CD14-positive monocyte (primary cell): ENCODE measurements at regions not wholly inside any gene's neighbourhood (a gene's known extent, or its start where the extent isn't known, plus 50 kb on each side); places are given as distances from the start of the nearest gene placed in this dataset.

Experiments
- DNase-seq, 3 donors: peaks; one replicate each; pipeline ENCODE4 v3.0.0-alpha.2; 2011 to 2022
- H2AFZ ChIP-seq: 2 replicates; pipeline ENCODE4 v1.6.0; 2012; ENCODE audit warnings: mild to moderate bottlenecking, low read depth, low read length, inconsistent platforms; ENCODE audit not compliant: insufficient read depth, poor library complexity, severe bottlenecking
- H3K27ac ChIP-seq, 2 donors: 1 replicate in 1 of 2; 2 replicates in 1 of 2; pipeline ENCODE4 v1.5.1; 2012 to 2013; ENCODE audit warnings: low read length in 2 of 2, control low read depth in 1 of 2, inconsistent platforms in 1 of 2, low read depth in 1 of 2, mild to moderate bottlenecking in 1 of 2
- H3K27me3 ChIP-seq, 2 donors: one replicate each; pipeline versions ENCODE4 v1.6.0 to v1.6.1; 2011 to 2013; ENCODE audit warnings: low read length in 2 of 2; ENCODE audit not compliant: control insufficient read depth in 2 of 2, insufficient read depth in 2 of 2
- H3K36me3 ChIP-seq, 2 donors: replicated peaks in 1 of 2; 1 replicate in 1 of 2; 2 replicates in 1 of 2; pipeline versions ENCODE4 v1.5.1 to v1.6.1; 2012 to 2013; ENCODE audit warnings: low read length in 2 of 2, control low read depth in 1 of 2, inconsistent platforms in 1 of 2, mild to moderate bottlenecking in 1 of 2; ENCODE audit not compliant: insufficient read depth in 2 of 2, control insufficient read depth in 1 of 2
- H3K4me1 ChIP-seq, 2 donors: 1 replicate in 1 of 2; 2 replicates in 1 of 2; pipeline versions ENCODE4 v1.5.1 to v1.6.1; 2012 to 2013; ENCODE audit warnings: low read length in 2 of 2, control low read depth in 1 of 2, inconsistent platforms in 1 of 2, mild to moderate bottlenecking in 1 of 2, moderate library complexity in 1 of 2; ENCODE audit not compliant: insufficient read depth in 2 of 2, control insufficient read depth in 1 of 2
- H3K4me2 ChIP-seq: replicated peaks from 2 replicates; pipeline ENCODE3; 2012; ENCODE audit warnings: low read length, moderate library complexity, mild to moderate bottlenecking; ENCODE audit not compliant: poor library complexity, severe bottlenecking; ENCODE audit errors: extremely low read depth
- H3K4me3 ChIP-seq, 3 experiments: fragments of 200-600 bp in 1 of 3; sonication (generic) in 1 of 3; replicated peaks in 1 of 3; 1 replicate in 2 of 3; 2 replicates in 1 of 3; pipeline ENCODE4 v1.5.1; 2011 to 2013; ENCODE audit warnings: low read length in 3 of 3, mild to moderate bottlenecking in 3 of 3, control low read depth in 2 of 3, low read depth in 2 of 3, inconsistent platforms in 1 of 3, moderate library complexity in 1 of 3
- H3K79me2 ChIP-seq: 2 replicates; pipeline ENCODE4 v1.6.0; 2012; ENCODE audit warnings: mild to moderate bottlenecking, control low read depth, inconsistent platforms, low read length, moderate library complexity; ENCODE audit not compliant: insufficient read depth
- H3K9ac ChIP-seq: 2 replicates; pipeline ENCODE4 v1.6.0; 2017; ENCODE audit warnings: low read length, mild to moderate bottlenecking; ENCODE audit not compliant: insufficient read depth, poor library complexity, severe bottlenecking
- H3K9me3 ChIP-seq, 2 donors: replicated peaks in 1 of 2; 1 replicate in 1 of 2; 2 replicates in 1 of 2; pipeline versions ENCODE4 v1.5.1 to v1.6.1; 2012 to 2013; ENCODE audit warnings: low read length in 2 of 2, control low read depth in 1 of 2; ENCODE audit not compliant: control insufficient read depth in 1 of 2, insufficient read depth in 1 of 2
- H4K20me1 ChIP-seq: 2 replicates; pipeline ENCODE4 v1.6.0; 2012; ENCODE audit warnings: mild to moderate bottlenecking, low read length, control low read depth, moderate library complexity; ENCODE audit not compliant: insufficient read depth
- H3K27ac Mint-ChIP-seq, 7 donors: one replicate each; pipeline ENCODE4 v1.8.0; 2020; ENCODE audit warnings: mild to moderate bottlenecking in 7 of 7, mixed read lengths in 7 of 7, moderate library complexity in 6 of 7, inconsistent platforms in 2 of 7
- H3K27me3 Mint-ChIP-seq, 3 donors: one replicate each; pipeline ENCODE4 v1.8.0; 2021 to 2022; ENCODE audit warnings: low read depth in 3 of 3, mild to moderate bottlenecking in 3 of 3, mixed read lengths in 3 of 3, moderate library complexity in 3 of 3, inconsistent platforms in 1 of 3
- H3K36me3 Mint-ChIP-seq, 2 donors: one replicate each; pipeline ENCODE4 v1.8.0; 2020; ENCODE audit warnings: mixed read lengths in 2 of 2, inconsistent platforms in 1 of 2, mild to moderate bottlenecking in 1 of 2
- H3K4me1 Mint-ChIP-seq: one replicate; pipeline ENCODE4 v1.8.0; 2020; ENCODE audit warnings: mild to moderate bottlenecking, mixed read lengths
- H3K4me3 Mint-ChIP-seq, 2 donors: one replicate each; pipeline ENCODE4 v1.8.0; 2020; ENCODE audit warnings: mild to moderate bottlenecking in 2 of 2, mixed read lengths in 2 of 2, moderate library complexity in 1 of 2
- H3K9me3 Mint-ChIP-seq, 7 donors: one replicate each; pipeline ENCODE4 v1.8.0; 2020 to 2022; ENCODE audit warnings: mixed read lengths in 7 of 7, mild to moderate bottlenecking in 6 of 7, moderate library complexity in 6 of 7, inconsistent platforms in 2 of 7
- CTCF ChIP-seq: fragments of 200-600 bp; IDR thresholded peaks from one replicate; pipeline ENCODE4 v1.8.0; 2022; ENCODE audit warnings: antibody characterized with exemption, mild to moderate bottlenecking
- WGBS: methylation state at CpG from one replicate; pipeline ENCODE4 v1.1.5; 2013; ENCODE audit warnings: missing lambda C conversion rate; ENCODE audit not compliant: insufficient coverage; 5-methylcytosine and 5-hydroxymethylcytosine counted together
- intact Hi-C, 2 donors: fragments of 100-400 bp; cut with micrococcal nuclease; formaldehyde crosslinking; loops; one replicate each; pipeline versions ENCODE4 v1.15.0 to v1.15.1; 2023

GRCh38 chr12:116414891-116415290, 137.4 kb upstream of the MED13L start:
- no peak for DNase-seq
- 93% methylated on average over 12 of the region's 12 CpGs for WGBS
- Mint-ChIP-seq H3K36me3 (no peaks in the 10 kb centered on the region), H3K27me3 (no peaks in the 10 kb centered on the region), H3K4me3 (no peak overlapping the region), H3K4me1 (peaks cover 17% of the 10 kb centered on the region), H3K9me3 (no peaks in the 10 kb centered on the region), H3K27ac (no peak overlapping the region)
- Histone ChIP-seq H3K27me3 (no peaks in the 10 kb centered on the region), H3K27ac (no peak overlapping the region), H3K9ac (no peak overlapping the region), H3K4me1 (peaks cover 20 to 22% of the 10 kb centered on the region in 2 donors), H3K9me3 (no peaks in the 10 kb centered on the region), H4K20me1 (no peaks in the 10 kb centered on the region), H3K4me2 (no peak overlapping the region), H3K4me3 (no peak overlapping the region), H3K36me3 (no peaks in the 10 kb centered on the region), H3K79me2 (no peaks in the 10 kb centered on the region), H2AFZ (peak overlapping the region; percentile 40)
- no peak for TF ChIP-seq CTCF
- intact Hi-C loops = no loop called here

DNA sequence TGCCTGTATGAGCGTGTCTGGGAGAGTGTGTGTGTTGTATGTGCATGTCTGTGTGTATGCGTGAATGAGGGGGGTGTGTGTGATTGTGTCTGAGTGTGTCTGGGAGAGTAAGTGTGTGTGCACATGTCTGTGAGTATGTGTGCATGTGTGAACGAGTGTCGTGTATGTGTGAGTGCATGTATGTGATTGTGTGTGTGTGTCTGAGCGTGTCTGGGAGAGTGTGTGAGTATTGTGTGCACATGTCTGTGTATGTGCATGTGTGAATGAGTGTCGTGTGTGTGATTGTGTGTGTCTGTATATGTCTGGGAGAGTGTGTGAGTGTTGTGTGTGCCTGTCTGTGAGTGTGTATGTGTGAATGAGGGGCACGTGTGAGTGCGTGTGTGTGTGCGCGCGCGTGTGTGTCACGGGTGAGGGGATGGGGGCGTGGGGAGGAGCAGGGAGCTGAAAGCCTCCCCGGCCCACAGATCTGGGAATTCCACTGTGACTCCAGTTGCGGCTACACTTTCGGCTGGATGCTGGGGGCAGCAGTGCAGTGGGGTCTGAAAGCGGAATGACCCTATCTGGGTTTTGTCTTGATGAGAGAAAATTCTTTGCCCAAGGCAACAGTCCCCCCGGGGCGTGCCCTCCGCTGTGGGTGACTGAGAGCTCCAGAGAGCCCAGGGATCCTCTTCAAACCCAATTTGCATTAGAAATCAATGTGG, 138.1 kb upstream of the MED13L start:
- H3K9me3 Mint-ChIP-seq = peaks cover 0 to 3% (median 0%) of the 10 kb centered on the region in 7 donors
- peaks cover 12% of the 10 kb centered on the region for H3K4me1 Mint-ChIP-seq
- no peak overlapping the region for H3K27ac Mint-ChIP-seq
- intact Hi-C loops = no loop called here
- Histone ChIP-seq H3K79me2 (no peaks in the 10 kb centered on the region), H3K9ac (no peak overlapping the region), H3K27me3 (no peaks in the 10 kb centered on the region), H4K20me1 (no peaks in the 10 kb centered on the region), H2AFZ (no peak overlapping the region), H3K36me3 (no peaks in the 10 kb centered on the region), H3K4me3 (no peak overlapping the region), H3K4me1 (peaks cover 13 to 16% of the 10 kb centered on the region in 2 donors), H3K4me2 (no peak overlapping the region), H3K27ac (no peak overlapping the region), H3K9me3 (no peaks in the 10 kb centered on the region)
- H3K36me3 Mint-ChIP-seq = no peaks in the 10 kb centered on the region
- no peaks in the 10 kb centered on the region for H3K27me3 Mint-ChIP-seq
- 97% methylated on average over 16 of the region's 21 CpGs for WGBS
- TF ChIP-seq CTCF = no peak
- no peak for DNase-seq
- no peak overlapping the region for H3K4me3 Mint-ChIP-seq
